PC-3 (cell line): ENCODE measurements at regions not wholly inside any gene's neighbourhood (a gene's known extent, or its start where the extent isn't known, plus 50 kb on each side); places are given as distances from the start of the nearest gene placed in this dataset.

Experiments
- ATAC-seq: fragments of 200-7000 bp; cut with Tn5 transposase; 2 replicates; pipeline ENCODE4 v1.9.1; 2020; ENCODE audit warnings: mild to moderate bottlenecking, moderate library complexity
- BruUV-seq: library from RNA; stranded (reverse); fragments of 400-500 nt; replicated peaks from 2 replicates; lab custom pipeline; 2021; lab: Mats Ljungman, UMichigan
- CTCF ChIA-PET: fragments of 300-600 bp; sonication (Branson Sonifier 250); formaldehyde crosslinking; loops from one replicate; lab custom pipeline; 2022; ENCODE audit warnings: antibody characterized with exemption; lab: Charles Lee
- POLR2A ChIA-PET: fragments of 300-600 bp; sonication (Branson Sonifier 250); formaldehyde crosslinking; loops from one replicate; lab custom pipeline; 2022; ENCODE audit warnings: antibody characterized with exemption; ENCODE audit not compliant: unreplicated experiment; lab: Charles Lee
- DNase-seq: peaks from one replicate; pipeline ENCODE4 v3.0.0-alpha.2; 2015
- H2AFZ ChIP-seq: fragments of 300-600 bp; sonication (generic); 2 replicates; pipeline ENCODE4 v1.6.0; 2016; ENCODE audit warnings: antibody characterized with exemption, low read length
- H3F3A ChIP-seq: fragments of 300-600 bp; sonication (generic); one replicate; pipeline ENCODE4 v1.6.0; 2017; ENCODE audit warnings: antibody characterized with exemption, low read length, control low read depth, mild to moderate bottlenecking; ENCODE audit not compliant: unreplicated experiment
- H3K27ac ChIP-seq: fragments of 300-600 bp; sonication (generic); 2 replicates; pipeline ENCODE4 v1.5.1; 2016; ENCODE audit warnings: mild to moderate bottlenecking, low read length
- H3K27me3 ChIP-seq: fragments of 300-600 bp; sonication (generic); 2 replicates; pipeline ENCODE4 v1.6.1; 2016; ENCODE audit warnings: low read length, mixed read lengths
- H3K36me3 ChIP-seq: fragments of 300-600 bp; sonication (generic); 2 replicates; pipeline ENCODE4 v1.6.1; 2016; ENCODE audit warnings: low read depth, mixed run types, low read length, mixed read lengths
- H3K4me1 ChIP-seq: fragments of 300-600 bp; sonication (generic); 2 replicates; pipeline ENCODE4 v1.5.1; 2016; ENCODE audit warnings: low read length; ENCODE audit not compliant: insufficient read depth
- H3K4me2 ChIP-seq: fragments of 300-600 bp; sonication (generic); 2 replicates; pipeline ENCODE4 v1.6.0; 2016; ENCODE audit warnings: low read length
- H3K4me3 ChIP-seq: fragments of 300-600 bp; sonication (generic); 2 replicates; pipeline ENCODE4 v1.5.1; 2016; ENCODE audit warnings: mild to moderate bottlenecking, low read length, mixed read lengths
- H3K79me2 ChIP-seq: fragments of 300-600 bp; sonication (generic); 2 replicates; pipeline ENCODE4 v1.6.1; 2017; ENCODE audit warnings: low read length, mixed read lengths
- H3K9ac ChIP-seq: fragments of 300-600 bp; sonication (generic); 2 replicates; pipeline ENCODE4 v1.6.0; 2016; ENCODE audit warnings: mild to moderate bottlenecking, low read length
- H3K9me2 ChIP-seq: fragments of 300-600 bp; sonication (generic); replicated peaks from 2 replicates; pipeline ENCODE4 v1.6.1; 2016; ENCODE audit warnings: mixed run types, low read length, mixed read lengths
- H3K9me3 ChIP-seq: fragments of 300-600 bp; sonication (generic); 2 replicates; pipeline ENCODE4 v1.6.1; 2016; ENCODE audit warnings: low read length, mixed read lengths
- H4K20me1 ChIP-seq: fragments of 300-600 bp; sonication (generic); 2 replicates; pipeline ENCODE4 v1.6.1; 2016; ENCODE audit warnings: low read length, mixed read lengths
- EZH2 ChIP-seq: fragments of 300-600 bp; sonication (generic); IDR thresholded peaks from one replicate; pipeline ENCODE4 v1.6.1; 2017; ENCODE audit warnings: antibody characterized with exemption, mild to moderate bottlenecking, low read length; ENCODE audit not compliant: unreplicated experiment
- EZH2phosphoT487 ChIP-seq: fragments of 300-600 bp; sonication (generic); IDR thresholded peaks from 2 replicates; pipeline ENCODE4 v1.6.1; 2018; ENCODE audit warnings: mild to moderate bottlenecking, antibody characterized with exemption, low read length, borderline replicate concordance
- intact Hi-C: fragments of 100-400 bp; cut with micrococcal nuclease; formaldehyde crosslinking; loops from 2 replicates; pipeline ENCODE4 v1.9.0; 2023
- TF ChIP-seq, protein P1 (sequence below): fragments of 300-600 bp; sonication (generic); conservative IDR thresholded peaks from 2 replicates; pipeline ENCODE4 v1.5.1; 2017; ENCODE audit warnings: antibody characterized with exemption, low read depth, mild to moderate bottlenecking, low read length

DNA sequence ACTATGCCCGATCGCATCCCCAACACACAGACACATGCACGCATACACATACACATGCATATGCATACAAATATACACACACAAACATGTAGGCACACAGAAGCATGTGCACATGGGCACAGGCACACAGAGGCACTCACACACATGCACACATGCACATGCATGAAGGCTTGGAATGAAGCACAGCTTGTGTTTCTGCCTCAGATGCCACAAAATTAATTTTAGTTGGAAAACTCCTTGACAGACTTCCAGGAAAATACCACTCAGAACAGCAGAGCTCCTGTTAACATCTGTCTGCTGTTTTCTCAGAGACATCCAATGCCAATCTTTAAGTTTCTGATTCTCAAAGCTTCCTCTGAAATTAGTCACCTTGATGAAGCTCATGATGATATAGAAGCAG is 532.7 kb downstream of the RFC3 start:
- H3K4me3 ChIP-seq = no peak overlapping the region
- H3K4me1 ChIP-seq = peaks cover 39% of the 10 kb centered on the region
- no TSS peak for BruUV-seq
- intact Hi-C loops = no loop called here
- H3K27me3 ChIP-seq = no peaks in the 10 kb centered on the region
- no peak overlapping the region for H3K27ac ChIP-seq
- H3F3A ChIP-seq = peaks cover 5% of the 10 kb centered on the region
- no peak overlapping the region for H2AFZ ChIP-seq
- POLR2A ChIA-PET = no interaction called here
- H3K9me2 ChIP-seq = no peaks in the 10 kb centered on the region
- DNase-seq (no peak), ATAC-seq (no peak)
- no peak overlapping the region for H3K9ac ChIP-seq
- no peaks in the 10 kb centered on the region for H3K36me3 ChIP-seq
- no peak overlapping the region for H3K4me2 ChIP-seq
- no peaks in the 10 kb centered on the region for H4K20me1 ChIP-seq
- no peaks in the 10 kb centered on the region for H3K79me2 ChIP-seq
- CTCF ChIA-PET = no interaction called here
- H3K9me3 ChIP-seq = no peaks in the 10 kb centered on the region
- no peak for TF ChIP-seq EZH2
- TF ChIP-seq, protein P1, sequence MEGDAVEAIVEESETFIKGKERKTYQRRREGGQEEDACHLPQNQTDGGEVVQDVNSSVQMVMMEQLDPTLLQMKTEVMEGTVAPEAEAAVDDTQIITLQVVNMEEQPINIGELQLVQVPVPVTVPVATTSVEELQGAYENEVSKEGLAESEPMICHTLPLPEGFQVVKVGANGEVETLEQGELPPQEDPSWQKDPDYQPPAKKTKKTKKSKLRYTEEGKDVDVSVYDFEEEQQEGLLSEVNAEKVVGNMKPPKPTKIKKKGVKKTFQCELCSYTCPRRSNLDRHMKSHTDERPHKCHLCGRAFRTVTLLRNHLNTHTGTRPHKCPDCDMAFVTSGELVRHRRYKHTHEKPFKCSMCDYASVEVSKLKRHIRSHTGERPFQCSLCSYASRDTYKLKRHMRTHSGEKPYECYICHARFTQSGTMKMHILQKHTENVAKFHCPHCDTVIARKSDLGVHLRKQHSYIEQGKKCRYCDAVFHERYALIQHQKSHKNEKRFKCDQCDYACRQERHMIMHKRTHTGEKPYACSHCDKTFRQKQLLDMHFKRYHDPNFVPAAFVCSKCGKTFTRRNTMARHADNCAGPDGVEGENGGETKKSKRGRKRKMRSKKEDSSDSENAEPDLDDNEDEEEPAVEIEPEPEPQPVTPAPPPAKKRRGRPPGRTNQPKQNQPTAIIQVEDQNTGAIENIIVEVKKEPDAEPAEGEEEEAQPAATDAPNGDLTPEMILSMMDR = no peak
- TF ChIP-seq EZH2phosphoT487 = no peak

DNA sequence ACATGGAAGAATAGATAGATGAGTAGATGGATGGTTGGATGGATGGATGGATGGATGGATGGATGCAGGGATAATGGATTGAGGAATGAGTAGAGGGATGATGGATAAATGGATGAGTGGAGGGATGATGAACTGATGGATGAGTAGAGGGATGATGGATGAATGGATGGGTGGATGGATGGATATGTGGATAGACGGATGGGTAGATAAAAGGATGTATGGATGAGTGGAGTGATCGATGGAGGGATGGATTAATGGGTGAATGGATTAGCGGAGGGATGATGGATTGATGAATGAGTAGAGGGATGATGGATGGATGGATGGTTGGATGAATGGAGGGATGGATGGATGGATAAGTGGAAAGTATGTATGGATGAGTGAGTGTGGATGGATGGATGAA is 533.2 kb downstream of the RFC3 start:
- H3K27ac ChIP-seq = no peak overlapping the region
- H2AFZ ChIP-seq = no peak overlapping the region
- H3F3A ChIP-seq = peaks cover 5% of the 10 kb centered on the region
- no TSS peak for BruUV-seq
- ChIA-PET POLR2A (no interaction called here), CTCF (no interaction called here)
- no peak for DNase-seq
- no peaks in the 10 kb centered on the region for H3K36me3 ChIP-seq
- H3K4me1 ChIP-seq = peaks cover 40% of the 10 kb centered on the region
- no peaks in the 10 kb centered on the region for H4K20me1 ChIP-seq
- TF ChIP-seq EZH2 = no peak
- TF ChIP-seq, protein P1 = no peak
- no peak for TF ChIP-seq EZH2phosphoT487
- H3K79me2 ChIP-seq = no peaks in the 10 kb centered on the region
- no peak overlapping the region for H3K4me2 ChIP-seq
- no peak overlapping the region for H3K9ac ChIP-seq
- no peaks in the 10 kb centered on the region for H3K27me3 ChIP-seq
- H3K4me3 ChIP-seq = no peak overlapping the region
- H3K9me2 ChIP-seq = no peaks in the 10 kb centered on the region
- H3K9me3 ChIP-seq = no peaks in the 10 kb centered on the region
- ATAC-seq = no peak
- intact Hi-C loops = no loop called here

DNA sequence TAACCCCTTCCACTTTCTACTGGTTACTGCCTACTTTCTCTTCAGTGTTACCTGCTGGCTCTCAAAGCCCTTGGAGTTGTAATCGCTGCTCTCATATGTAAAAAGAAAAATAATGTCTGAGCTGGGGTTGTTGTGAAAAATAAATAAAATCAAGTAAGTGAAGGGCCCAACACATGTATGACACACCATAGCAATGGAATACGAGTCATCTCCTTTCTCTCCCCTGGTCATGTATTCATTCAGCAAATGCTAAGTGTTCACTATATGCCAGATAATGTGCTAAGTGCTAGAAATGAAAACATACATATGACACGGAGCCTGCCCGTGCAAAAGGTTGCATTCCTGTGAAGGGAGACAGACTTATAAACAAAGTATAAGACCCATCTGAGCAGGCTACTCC is 535.0 kb downstream of the RFC3 start:
- H3K36me3 ChIP-seq = no peaks in the 10 kb centered on the region
- no peak overlapping the region for H3K4me2 ChIP-seq
- no peak overlapping the region for H3K9ac ChIP-seq
- ATAC-seq (no peak), DNase-seq (peak; percentile 18)
- peaks cover 46% of the 10 kb centered on the region for H3K4me1 ChIP-seq
- H4K20me1 ChIP-seq = no peaks in the 10 kb centered on the region
- no peak overlapping the region for H3K27ac ChIP-seq
- no peaks in the 10 kb centered on the region for H3K27me3 ChIP-seq
- no peaks in the 10 kb centered on the region for H3K9me3 ChIP-seq
- no peaks in the 10 kb centered on the region for H3K9me2 ChIP-seq
- no peak overlapping the region for H2AFZ ChIP-seq
- H3K79me2 ChIP-seq = no peaks in the 10 kb centered on the region
- intact Hi-C loops = no loop called here
- H3K4me3 ChIP-seq = no peak overlapping the region
- no TSS peak for BruUV-seq
- H3F3A ChIP-seq = peaks cover 5% of the 10 kb centered on the region
- POLR2A ChIA-PET = no interaction called here
- no peak for TF ChIP-seq EZH2phosphoT487
- no peak for TF ChIP-seq EZH2
- TF ChIP-seq, protein P1 = no peak
- CTCF ChIA-PET = no interaction called here
